ENCODE measurements at regions not wholly inside any gene's neighbourhood (a gene's known extent, or its start where the extent isn't known, plus 50 kb on each side); places are given as distances from the start of the nearest gene placed in this dataset.

DNA sequence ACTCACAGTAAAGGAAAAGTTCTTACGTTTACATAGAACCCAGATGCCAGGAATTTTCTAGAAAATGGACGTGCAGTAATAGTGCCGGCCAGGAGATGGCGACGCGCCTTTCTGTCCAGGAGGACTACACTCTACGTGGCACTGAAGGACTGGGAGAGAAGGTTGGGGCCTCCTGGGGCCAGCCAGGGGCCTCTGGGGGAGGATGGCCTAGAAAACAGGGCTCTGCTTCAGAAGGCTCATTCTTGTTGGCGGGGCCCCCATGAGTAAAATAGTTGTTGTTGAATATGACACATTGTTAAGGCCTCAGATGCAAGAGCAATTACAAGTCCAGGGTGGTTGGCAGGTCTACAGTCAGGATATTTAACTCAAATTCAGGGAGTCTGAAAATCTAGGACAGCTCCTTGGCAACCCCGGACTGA is 120.1 kb upstream of the MAX start:
- DNase-seq (ENCODE audit: insufficient read length, low spot score) (peak; percentile 28), FAIRE-seq (peak; percentile 62)

DNA sequence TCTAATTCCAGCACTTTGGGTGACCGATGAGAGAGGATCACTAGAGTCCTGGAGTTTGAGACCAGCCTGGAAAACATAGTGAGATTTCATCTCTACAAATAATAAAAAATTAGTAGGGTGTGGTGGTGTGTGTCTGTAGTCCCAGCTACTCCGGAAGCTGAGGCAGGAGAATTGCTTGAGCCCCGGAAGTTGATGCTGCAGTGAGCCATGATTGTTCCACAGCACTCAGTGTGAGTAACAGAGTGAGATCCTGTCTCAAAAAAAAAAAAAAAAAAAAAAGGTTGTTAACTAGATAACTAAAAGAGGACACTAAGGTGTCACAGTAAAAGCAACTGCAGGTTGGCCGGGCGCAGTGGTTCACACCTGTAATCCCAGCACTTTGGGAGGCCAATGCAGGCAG is 121.3 kb upstream of the MAX start:
- FAIRE-seq (no peak), DNase-seq (ENCODE audit: insufficient read length, low spot score) (no peak)

DNA sequence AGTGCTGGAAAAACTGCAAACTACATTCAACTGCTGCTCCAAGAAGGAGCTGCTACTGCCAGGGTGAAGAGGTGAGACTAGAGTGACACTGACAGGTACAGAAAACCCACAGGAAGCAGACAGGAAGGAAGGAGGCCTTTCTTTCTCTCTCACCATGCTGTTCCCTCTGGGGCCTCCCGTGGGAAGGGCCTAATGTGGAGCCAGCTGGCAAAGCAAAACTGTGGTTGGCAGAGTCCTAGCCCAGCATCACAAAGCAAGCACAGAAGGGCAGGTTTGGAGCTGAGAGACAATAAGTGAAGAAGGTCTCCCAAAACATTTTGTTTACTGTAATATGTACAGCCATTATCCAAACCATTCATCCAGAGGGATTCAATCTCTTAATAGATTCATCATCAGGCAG is 122.5 kb upstream of the MAX start:
- no peak for FAIRE-seq

DNA sequence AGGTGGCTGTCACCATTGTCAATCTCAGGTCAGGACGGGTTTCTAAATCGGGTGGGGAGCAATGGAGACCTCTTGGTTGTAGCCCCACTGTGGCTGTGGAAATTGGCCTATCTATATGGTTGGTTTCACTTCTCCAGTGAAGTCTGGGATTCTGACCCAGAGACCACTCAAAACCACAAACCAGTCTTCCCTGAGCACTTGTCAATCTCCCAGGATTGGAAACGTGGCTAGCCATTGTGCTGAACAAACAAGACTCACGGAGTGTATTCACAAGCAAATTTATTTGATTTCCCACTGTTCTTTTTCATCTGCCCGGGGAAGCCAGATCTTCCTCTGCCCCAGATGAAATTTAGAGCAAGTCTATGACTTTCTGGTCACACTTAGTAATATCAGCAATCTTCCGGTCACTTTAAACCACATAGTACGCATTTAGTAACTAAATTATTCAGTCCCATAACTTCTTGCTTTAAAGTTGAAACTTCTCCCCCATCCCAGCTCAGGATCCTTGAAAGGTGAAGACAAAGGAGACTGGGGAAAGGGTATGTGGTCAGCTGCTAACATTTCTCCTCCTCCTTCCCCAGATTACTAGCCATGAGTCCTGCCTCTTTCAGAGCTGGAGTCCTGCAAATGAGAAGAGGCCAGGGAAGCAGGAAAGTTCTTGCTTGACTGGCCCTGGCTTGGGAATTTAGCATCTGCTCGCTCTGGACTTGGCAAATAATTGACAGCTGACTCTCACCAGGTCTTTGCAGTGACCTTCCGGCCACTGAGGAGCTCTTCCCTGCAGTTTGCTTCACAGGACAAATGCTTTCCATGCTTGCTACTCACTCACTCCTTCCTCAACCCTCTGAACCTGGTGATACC is 123.2 kb upstream of the MAX start:
- peak; percentile 49 for FAIRE-seq
- no peak for DNase-seq (ENCODE audit: insufficient read length, low spot score)

More for the DNA sequence above, 122.5 kb upstream of the MAX start:
- no peak for DNase-seq (ENCODE audit: insufficient read length, low spot score)

GRCh38 chr14:65226824-65227604 is 124.7 kb upstream of the MAX start:
- FAIRE-seq (no peak), DNase-seq (ENCODE audit: insufficient read length, low spot score) (no peak)

DNA sequence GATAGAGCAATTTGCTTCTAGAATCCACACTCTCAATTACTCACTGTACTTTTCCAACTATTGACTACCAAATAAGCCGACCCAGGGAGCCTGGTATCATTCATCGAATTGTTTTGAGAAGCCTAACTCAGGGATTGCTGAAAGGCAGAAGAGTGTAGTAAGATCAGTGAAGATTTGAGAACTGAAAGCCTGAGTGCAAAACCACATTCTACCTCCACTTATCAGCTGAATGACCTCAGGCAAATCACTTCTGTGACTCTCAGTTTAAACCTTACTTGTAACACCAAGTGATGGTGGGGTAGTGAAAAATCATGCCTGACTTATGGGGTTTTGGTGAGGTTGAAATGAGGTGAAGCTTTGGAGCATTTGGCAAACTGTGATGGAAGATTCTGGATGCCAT is 126.1 kb upstream of the MAX start:
- DNase-seq (ENCODE audit: insufficient read length, low spot score): peak; percentile 50
- FAIRE-seq: peak; percentile 95

- FAIRE-seq: no peak
- no peak for DNase-seq (ENCODE audit: insufficient read length, low spot score)
These were observed 126.8 kb upstream of the MAX start for GRCh38 chr14:65228956-65229747.

DNA sequence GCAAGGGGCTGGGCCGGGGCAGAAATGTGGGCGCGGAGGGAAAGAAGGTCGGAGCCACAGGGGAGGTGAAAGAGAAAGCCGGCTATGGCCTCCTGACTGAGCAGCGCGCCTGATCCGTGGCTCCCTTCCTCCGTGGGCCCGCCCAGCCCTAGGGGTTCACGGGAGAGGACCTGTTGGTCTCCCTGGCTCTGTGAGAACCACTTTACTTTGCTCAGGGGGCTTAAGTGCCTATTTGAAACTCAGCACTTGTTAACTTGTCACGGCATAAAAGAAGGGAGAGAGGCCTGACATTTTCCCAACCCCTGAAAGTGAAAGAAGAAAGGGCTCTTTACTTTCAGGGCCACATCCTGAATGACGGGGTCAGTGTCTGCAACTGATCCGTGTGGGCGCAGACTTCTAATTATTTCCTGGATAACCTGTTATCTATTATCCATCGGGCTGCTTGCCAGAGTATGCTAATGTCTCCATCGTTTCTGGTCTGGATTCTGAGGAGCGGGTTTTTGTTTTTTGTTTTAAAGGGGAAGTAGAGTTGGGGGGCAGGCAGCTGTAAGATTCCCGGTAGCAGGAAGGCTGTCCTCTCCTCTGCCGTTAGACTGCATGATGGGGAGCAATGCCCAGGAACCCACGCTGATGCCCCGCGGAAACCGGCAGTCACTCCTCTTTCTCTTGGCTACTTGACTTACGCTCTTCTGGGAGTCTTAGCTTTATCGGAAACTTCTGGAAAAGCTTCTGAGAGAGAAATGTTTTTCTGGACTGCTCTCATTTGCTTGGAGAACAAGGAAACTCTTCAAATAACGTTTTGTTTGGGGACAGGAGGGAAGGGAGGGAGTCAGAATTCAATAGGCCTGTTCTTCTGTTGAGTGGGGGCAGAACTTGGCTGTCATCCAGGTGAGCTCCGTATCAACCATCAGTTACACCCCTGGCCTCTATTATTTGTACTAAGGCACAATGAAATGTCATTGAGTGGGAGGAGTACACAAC is 127.7 kb upstream of the MAX start:
- peak; percentile 86 for FAIRE-seq
- peak; percentile 16 for DNase-seq (ENCODE audit: insufficient read length, low spot score)

DNA sequence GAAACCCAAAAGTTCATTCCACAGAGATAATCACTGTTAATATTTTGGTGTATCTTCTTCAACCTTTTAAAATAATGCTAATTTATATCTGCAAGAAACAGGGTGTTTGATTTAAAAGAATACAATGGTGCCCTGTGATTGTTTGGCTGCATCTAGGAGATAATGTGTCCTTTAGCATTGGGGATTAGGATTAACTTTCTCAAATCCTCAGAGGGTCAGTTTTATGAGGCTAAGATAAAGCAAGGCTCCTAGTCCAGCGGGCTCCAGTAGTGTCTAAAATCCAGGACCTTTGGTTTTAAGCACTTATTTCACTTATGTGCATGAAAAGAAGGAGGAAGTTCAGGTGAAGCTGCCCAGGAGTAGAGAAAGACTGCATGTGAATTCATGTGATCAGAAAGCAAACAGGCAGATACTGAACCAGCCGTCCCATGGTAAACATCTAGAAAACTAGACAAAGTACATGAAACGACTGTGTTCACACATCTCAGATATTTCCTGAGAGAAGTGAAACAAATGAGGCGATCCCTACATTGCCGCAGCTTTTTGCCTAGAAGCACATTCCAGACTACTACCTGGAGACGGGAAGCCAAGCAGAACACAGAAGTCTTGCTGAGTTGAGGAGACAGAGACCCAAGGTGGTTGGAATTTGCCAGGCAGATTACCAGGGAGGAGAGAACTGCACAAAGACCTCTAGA is 129.1 kb upstream of the MAX start:
- DNase-seq (ENCODE audit: insufficient read length, low spot score): no peak
- FAIRE-seq: peak; percentile 80

DNA sequence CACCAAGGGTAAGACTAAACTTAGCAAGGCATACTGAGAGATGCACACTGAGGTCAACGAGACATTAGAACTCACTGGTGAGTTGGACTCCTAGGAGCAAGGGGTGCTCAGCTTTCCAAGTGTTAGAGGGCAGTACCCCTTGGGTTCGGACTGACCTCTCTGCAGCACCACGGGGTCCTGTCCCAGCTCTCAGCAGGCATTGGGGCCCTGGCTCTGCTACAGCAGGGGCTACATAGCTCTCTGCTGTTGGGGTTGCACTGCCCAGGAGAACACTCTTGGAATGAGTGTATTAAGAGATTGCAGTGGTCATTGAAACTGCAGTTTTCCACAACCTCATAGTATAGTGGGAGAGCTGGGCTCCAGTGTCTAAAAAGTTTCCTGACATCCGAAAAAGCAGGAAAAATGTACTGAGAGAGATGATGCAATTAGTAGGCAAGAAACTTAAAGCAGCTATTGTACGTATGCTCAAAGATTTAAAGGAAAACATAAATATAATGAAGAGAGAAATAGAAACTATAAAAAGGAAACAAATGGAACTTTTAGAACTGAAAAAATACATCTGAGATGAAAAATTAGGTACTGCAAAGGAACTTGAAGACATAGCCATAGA is 132.5 kb upstream of the MAX start:
- FAIRE-seq: no peak
- no peak for DNase-seq (ENCODE audit: insufficient read length, low spot score)

- no peak for FAIRE-seq
These were observed 134.9 kb upstream of the MAX start for GRCh38 chr14:65237023-65237814.

GRCh38 chr14:65237941-65238340 is 135.6 kb upstream of the MAX start:
- no peak for DNase-seq (ENCODE audit: insufficient read length, low spot score)
- FAIRE-seq: no peak

More at GRCh38 chr14:65237023-65237814, 134.9 kb upstream of the MAX start:
- no peak for DNase-seq (ENCODE audit: insufficient read length, low spot score)

GRCh38 chr14:65238456-65238855 is 136.1 kb upstream of the MAX start:
- no peak for DNase-seq (ENCODE audit: insufficient read length, low spot score)
- FAIRE-seq: no peak

- no peak for DNase-seq (ENCODE audit: insufficient read length, low spot score)
- FAIRE-seq: no peak
These were observed 137.0 kb upstream of the MAX start for GRCh38 chr14:65239143-65239937.

DNA sequence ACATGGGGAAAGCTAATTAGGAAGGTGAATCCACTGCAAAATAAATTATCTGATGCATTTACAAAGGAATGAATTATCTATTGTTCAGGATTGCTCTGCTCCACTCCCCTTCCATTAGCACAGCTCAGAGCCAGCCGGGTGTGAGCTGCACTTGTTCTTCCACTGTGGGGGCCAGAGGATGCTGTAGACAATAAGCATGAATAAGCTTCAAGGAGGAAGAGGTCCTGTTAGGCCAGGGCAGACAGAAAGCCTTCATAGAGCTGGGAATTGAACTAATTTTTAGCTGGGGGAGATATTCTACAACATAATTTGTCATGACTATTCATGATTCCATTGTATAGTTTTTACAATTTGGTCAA is 137.6 kb upstream of the MAX start:
- FAIRE-seq: no peak
- DNase-seq (ENCODE audit: insufficient read length, low spot score): no peak

- no peak for DNase-seq (ENCODE audit: insufficient read length, low spot score)
- FAIRE-seq: no peak
These were observed 138.9 kb upstream of the MAX start for GRCh38 chr14:65241125-65241752.

GRCh38 chr14:65242732-65243134 is 140.4 kb upstream of the MAX start:
- FAIRE-seq (no peak), DNase-seq (ENCODE audit: insufficient read length, low spot score) (no peak)
